DND-41 (cell line): ENCODE measurements at regions not wholly inside any gene's neighbourhood (a gene's known extent, or its start where the extent isn't known, plus 50 kb on each side); places are given as distances from the start of the nearest gene placed in this dataset.

ENCODE experiments used
- CTCF ChIP-seq: IDR thresholded peaks from 2 replicates; pipeline ENCODE4 v1.5.1; 2012; ENCODE audit warnings: borderline replicate concordance, low read length, moderate library complexity, mild to moderate bottlenecking; ENCODE audit not compliant: poor library complexity, severe bottlenecking; ENCODE audit errors: extremely low read depth
- EZH2 ChIP-seq: IDR thresholded peaks from 3 replicates; pipeline ENCODE4 v1.6.1; 2012; ENCODE audit warnings: borderline replicate concordance, low read depth, mild to moderate bottlenecking, moderate library complexity, low read length, inconsistent platforms; ENCODE audit not compliant: severe bottlenecking

- no peak for TF ChIP-seq CTCF
- TF ChIP-seq EZH2, result no peak
Observed at GRCh38 chr4:103938488-103938887, 218.7 kb upstream of the TACR3 start.
